H9 (cell line): ENCODE measurements at regions not wholly inside any gene's neighbourhood (a gene's known extent, or its start where the extent isn't known, plus 50 kb on each side); places are given as distances from the start of the nearest gene placed in this dataset.

Experiments
- DNase-seq: peaks from one replicate; pipeline ENCODE4 v3.0.0-alpha.2; 2017
- H2AFZ ChIP-seq: one replicate; pipeline ENCODE4 v1.6.1; 2013; ENCODE audit warnings: mild to moderate bottlenecking, low read length, control low read depth, moderate library complexity
- H2AK5ac ChIP-seq: 2 replicates; pipeline ENCODE4 v1.6.1; 2013; ENCODE audit warnings: low read length, control low read depth, mixed read lengths; ENCODE audit not compliant: insufficient read length
- H2BK120ac ChIP-seq: one replicate; pipeline ENCODE4 v1.6.1; 2013; ENCODE audit warnings: low read depth, mild to moderate bottlenecking, low read length, control low read depth, inconsistent platforms; ENCODE audit not compliant: poor library complexity, severe bottlenecking
- H2BK12ac ChIP-seq: 2 replicates; pipeline ENCODE4 v1.6.1; 2013; ENCODE audit warnings: low read length, control low read depth, mixed read lengths, low read depth; ENCODE audit not compliant: insufficient read length
- H2BK15ac ChIP-seq: 2 replicates; pipeline ENCODE4 v1.6.1; 2013; ENCODE audit warnings: low read depth, low read length, control low read depth
- H2BK20ac ChIP-seq: one replicate; pipeline ENCODE4 v1.6.1; 2013; ENCODE audit warnings: low read depth, mild to moderate bottlenecking, low read length, control low read depth, inconsistent platforms; ENCODE audit not compliant: poor library complexity, severe bottlenecking
- H2BK5ac ChIP-seq: 2 replicates; pipeline ENCODE4 v1.6.1; 2013; ENCODE audit warnings: low read length, control low read depth, mixed read lengths; ENCODE audit not compliant: insufficient read length
- H3K14ac ChIP-seq: 2 replicates; pipeline ENCODE4 v1.6.1; 2013; ENCODE audit warnings: low read length, control low read depth; ENCODE audit not compliant: insufficient read depth
- H3K18ac ChIP-seq: 2 replicates; pipeline ENCODE4 v1.6.1; 2013; ENCODE audit warnings: low read depth, mild to moderate bottlenecking, mixed read lengths, low read length, control low read depth; ENCODE audit not compliant: insufficient read length
- H3K23ac ChIP-seq: 2 replicates; pipeline ENCODE4 v1.6.1; 2013; ENCODE audit warnings: low read length, control low read depth, mixed read lengths, low read depth; ENCODE audit not compliant: insufficient read length
- H3K23me2 ChIP-seq: 2 replicates; pipeline ENCODE4 v1.6.1; 2013; ENCODE audit warnings: low read depth, mild to moderate bottlenecking, mixed read lengths, low read length, control low read depth; ENCODE audit not compliant: insufficient read length, poor library complexity, severe bottlenecking
- H3K27ac ChIP-seq: 2 replicates; pipeline ENCODE4 v1.5.1; 2013; ENCODE audit warnings: low read length, control low read depth, mixed read lengths, low read depth; ENCODE audit not compliant: insufficient read length
- H3K27me3 ChIP-seq: 2 replicates; pipeline ENCODE4 v1.6.1; 2013; ENCODE audit warnings: low read length, control low read depth, inconsistent platforms; ENCODE audit not compliant: insufficient read depth
- H3K4ac ChIP-seq: 2 replicates; pipeline ENCODE4 v1.6.1; 2013; ENCODE audit warnings: low read depth, mild to moderate bottlenecking, control low read depth, inconsistent platforms, low read length, moderate library complexity
- H3K4me1 ChIP-seq: 2 replicates; pipeline ENCODE4 v1.6.1; 2013; ENCODE audit warnings: low read length, control low read depth, inconsistent platforms; ENCODE audit not compliant: insufficient read depth
- H3K4me2 ChIP-seq: 2 replicates; pipeline ENCODE4 v1.6.1; 2013; ENCODE audit warnings: low read length, control low read depth, mixed read lengths; ENCODE audit not compliant: insufficient read length, insufficient read depth
- H3K56ac ChIP-seq: 2 replicates; pipeline ENCODE4 v1.6.1; 2013; ENCODE audit warnings: low read depth, mild to moderate bottlenecking, mixed read lengths, low read length, control low read depth; ENCODE audit not compliant: insufficient read length
- H3K79me1 ChIP-seq: 2 replicates; pipeline ENCODE4 v1.6.1; 2013; ENCODE audit warnings: low read depth, mild to moderate bottlenecking, moderate library complexity, low read length, control low read depth, inconsistent platforms; ENCODE audit not compliant: insufficient read depth, poor library complexity, severe bottlenecking
- H3K79me2 ChIP-seq: 2 replicates; pipeline ENCODE4 v1.6.1; 2013; ENCODE audit warnings: low read length, control low read depth, inconsistent platforms; ENCODE audit not compliant: insufficient read depth
- H3K9ac ChIP-seq: 2 replicates; pipeline ENCODE4 v1.6.1; 2013; ENCODE audit warnings: low read length, control low read depth, mixed read lengths; ENCODE audit not compliant: insufficient read length; ENCODE audit errors: extremely low read depth
- H3K9me3 ChIP-seq: one replicate; pipeline ENCODE4 v1.6.1; 2013; ENCODE audit warnings: low read depth, low read length, inconsistent platforms; ENCODE audit not compliant: control insufficient read depth
- H3T11ph ChIP-seq: one replicate; pipeline ENCODE4 v1.6.1; 2013; ENCODE audit warnings: mild to moderate bottlenecking, low read length, control low read depth, inconsistent platforms
- H4K20me1 ChIP-seq: one replicate; pipeline ENCODE4 v1.6.1; 2013; ENCODE audit not compliant: control insufficient read depth, insufficient read length, insufficient read depth
- H4K5ac ChIP-seq: 2 replicates; pipeline ENCODE4 v1.6.1; 2013; ENCODE audit warnings: low read depth, mild to moderate bottlenecking, mixed read lengths, low read length, control low read depth; ENCODE audit not compliant: insufficient read length
- H4K8ac ChIP-seq: replicated peaks from 2 replicates; pipeline ENCODE4 v1.6.1; 2013; ENCODE audit warnings: low read length, control low read depth, mixed read lengths, low read depth; ENCODE audit not compliant: insufficient read length
- H4K91ac ChIP-seq: 2 replicates; pipeline ENCODE4 v1.6.1; 2013; ENCODE audit warnings: low read depth, mild to moderate bottlenecking, moderate library complexity, mixed read lengths, low read length, control low read depth; ENCODE audit not compliant: insufficient read length
- H3K27ac Mint-ChIP-seq, 3 experiments: 2 replicates in 2 of 3; 3 replicates in 1 of 3; pipeline ENCODE4 v1.8.0; 2020 to 2021; ENCODE audit warnings: mixed read lengths in 3 of 3, mild to moderate bottlenecking in 1 of 3, moderate library complexity in 1 of 3
- H3K27me3 Mint-ChIP-seq: 2 replicates; pipeline ENCODE4 v1.8.0; 2021; ENCODE audit warnings: low read depth, mild to moderate bottlenecking, moderate library complexity, mixed read lengths
- H3K36me3 Mint-ChIP-seq, 3 experiments: 2 replicates in 2 of 3; 3 replicates in 1 of 3; pipeline ENCODE4 v1.8.0; 2020 to 2021; ENCODE audit warnings: low read depth in 3 of 3, mixed read lengths in 3 of 3; ENCODE audit not compliant: insufficient read depth in 1 of 3
- H3K4me1 Mint-ChIP-seq, 2 experiments: 2 replicates each; pipeline ENCODE4 v1.8.0; 2020; ENCODE audit warnings: mixed read lengths in 2 of 2
- H3K4me3 Mint-ChIP-seq, 2 experiments: 2 replicates in 1 of 2; 3 replicates in 1 of 2; pipeline ENCODE4 v1.8.0; 2020 to 2021; ENCODE audit warnings: mild to moderate bottlenecking in 2 of 2, mixed read lengths in 2 of 2, moderate library complexity in 1 of 2
- H3K9me3 Mint-ChIP-seq, 2 experiments: 2 replicates in 1 of 2; 3 replicates in 1 of 2; pipeline ENCODE4 v1.8.0; 2020; ENCODE audit warnings: mild to moderate bottlenecking in 2 of 2, mixed read lengths in 2 of 2, moderate library complexity in 1 of 2
- CTCF ChIP-seq: fragments of 200-600 bp; sonication (generic); conservative IDR thresholded peaks from 3 replicates; pipeline ENCODE4 v1.8.0; 2021; ENCODE audit warnings: antibody characterized with exemption, mild to moderate bottlenecking
- WGBS: extraction: QIAGEN DNeasy Blood & Tissue Kit; methylation state at CpG from one replicate; pipeline ENCODE4 v1.1.7; 2013; ENCODE audit warnings: missing lambda C conversion rate, low lambda C conversion rate, mixed read lengths; ENCODE audit not compliant: insufficient read length; ENCODE audit errors: extremely low coverage; 5-methylcytosine and 5-hydroxymethylcytosine counted together

GRCh38 chr6:4550227-4550597 lies 226.0 kb upstream of the CDYL start:
- H4K91ac ChIP-seq, result no peak overlapping the region
- H3K27me3 Mint-ChIP-seq, result peaks cover 7% of the 10 kb centered on the region
- H2AK5ac ChIP-seq, result no peak overlapping the region
- H2BK5ac ChIP-seq, result no peak overlapping the region
- no peak overlapping the region for H3T11ph ChIP-seq
- no peak overlapping the region for H2BK12ac ChIP-seq
- H4K5ac ChIP-seq, result no peak overlapping the region
- H3K36me3 Mint-ChIP-seq, result no peaks in the 10 kb centered on the region; a peak in 2 of 7 replicates
- no peak overlapping the region for H3K4me2 ChIP-seq
- peaks cover 0 to 4% of the 10 kb centered on the region in 2 experiments; a peak in 2 of 5 replicates for H3K9me3 Mint-ChIP-seq
- no peak overlapping the region for H3K4ac ChIP-seq
- no peaks in the 10 kb centered on the region for H3K79me2 ChIP-seq
- no peak overlapping the region for H4K8ac ChIP-seq
- no peaks in the 10 kb centered on the region for H3K9me3 ChIP-seq
- no peak overlapping the region for H3K9ac ChIP-seq
- peaks cover 2 to 5% of the 10 kb centered on the region in 2 experiments; a peak in 2 of 4 replicates for H3K4me1 Mint-ChIP-seq
- H3K14ac ChIP-seq, result no peak overlapping the region
- H3K27ac Mint-ChIP-seq, result no peak overlapping the region
- H2BK20ac ChIP-seq, result no peak overlapping the region
- no peak for DNase-seq
- H3K23me2 ChIP-seq, result no peaks in the 10 kb centered on the region
- H3K4me3 Mint-ChIP-seq, result no peak overlapping the region
- no peaks in the 10 kb centered on the region for H3K79me1 ChIP-seq
- no peaks in the 10 kb centered on the region; the same call in 1 of the 2 replicates for H3K4me1 ChIP-seq
- no peak overlapping the region for H2AFZ ChIP-seq
- no peak overlapping the region for H2BK120ac ChIP-seq
- H4K20me1 ChIP-seq, result no peaks in the 10 kb centered on the region
- no peak overlapping the region for H2BK15ac ChIP-seq
- WGBS, result no CpG with 5 or more reads among the region's 1 CpG
- no peak overlapping the region for H3K18ac ChIP-seq
- H3K56ac ChIP-seq, result no peak overlapping the region
- H3K27ac ChIP-seq, result no peak overlapping the region
- H3K23ac ChIP-seq, result no peak overlapping the region
- H3K27me3 ChIP-seq, result peaks cover 2% of the 10 kb centered on the region; the same call in 1 of the 2 replicates
- TF ChIP-seq CTCF, result no peak
